ENCODE measurements at regions not wholly inside any gene's neighbourhood (a gene's known extent, or its start where the extent isn't known, plus 50 kb on each side); places are given as distances from the start of the nearest gene placed in this dataset.

DNA sequence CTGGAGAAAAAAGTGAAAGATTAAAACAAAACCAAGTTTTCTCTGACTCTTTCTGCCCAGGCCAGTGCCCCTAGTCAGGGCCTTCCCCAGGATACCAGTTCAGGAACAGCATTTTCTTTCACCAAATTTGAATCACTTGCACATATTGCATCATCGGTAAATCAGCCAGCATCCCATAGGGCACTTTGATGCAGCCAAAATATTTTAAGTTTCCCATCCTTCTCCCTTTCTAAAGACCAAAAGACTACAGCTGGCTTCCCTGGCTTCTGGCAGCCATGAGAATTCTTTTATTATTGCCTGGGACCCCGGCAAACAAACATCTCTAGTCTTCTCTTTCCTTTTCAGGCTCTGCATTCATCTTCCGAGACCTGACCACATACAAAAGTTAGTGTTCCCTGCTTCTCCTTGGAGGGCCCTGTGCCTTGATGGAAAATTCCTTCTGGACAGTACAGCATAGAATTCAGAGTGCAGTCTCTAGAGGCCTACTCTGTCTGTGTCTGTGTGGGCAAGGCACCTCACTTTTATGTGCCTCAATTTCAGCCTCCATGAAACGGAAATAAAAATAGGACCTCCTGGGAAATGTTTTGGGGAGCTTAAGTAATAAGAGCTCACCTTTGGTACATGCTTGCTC is 348.0 kb downstream of the VPS13C start:
- WGBS (ENCODE audit: insufficient coverage, insufficient read length), result no CpG with 5 or more reads among the region's 4 CpGs
- H3K36me3 ChIP-seq (ENCODE audit: control insufficient read depth, insufficient read depth, low read length), result no peaks in the 10 kb centered on the region
- H3K9me3 ChIP-seq (ENCODE audit: control insufficient read depth, insufficient read depth, low read length), result no peaks in the 10 kb centered on the region
- H3K4me1 ChIP-seq (ENCODE audit: control insufficient read depth, insufficient read depth, low read length), result no peaks in the 10 kb centered on the region
- H3K4me3 ChIP-seq (ENCODE audit: low read length), result no peak overlapping the region
- no peak overlapping the region for H3K27ac ChIP-seq (ENCODE audit: low read length)
- H3K27me3 ChIP-seq (ENCODE audit: control insufficient read depth, insufficient read depth, low read length), result no peaks in the 10 kb centered on the region
- no peak for DNase-seq (ENCODE audit: low read depth, low spot score)

DNA sequence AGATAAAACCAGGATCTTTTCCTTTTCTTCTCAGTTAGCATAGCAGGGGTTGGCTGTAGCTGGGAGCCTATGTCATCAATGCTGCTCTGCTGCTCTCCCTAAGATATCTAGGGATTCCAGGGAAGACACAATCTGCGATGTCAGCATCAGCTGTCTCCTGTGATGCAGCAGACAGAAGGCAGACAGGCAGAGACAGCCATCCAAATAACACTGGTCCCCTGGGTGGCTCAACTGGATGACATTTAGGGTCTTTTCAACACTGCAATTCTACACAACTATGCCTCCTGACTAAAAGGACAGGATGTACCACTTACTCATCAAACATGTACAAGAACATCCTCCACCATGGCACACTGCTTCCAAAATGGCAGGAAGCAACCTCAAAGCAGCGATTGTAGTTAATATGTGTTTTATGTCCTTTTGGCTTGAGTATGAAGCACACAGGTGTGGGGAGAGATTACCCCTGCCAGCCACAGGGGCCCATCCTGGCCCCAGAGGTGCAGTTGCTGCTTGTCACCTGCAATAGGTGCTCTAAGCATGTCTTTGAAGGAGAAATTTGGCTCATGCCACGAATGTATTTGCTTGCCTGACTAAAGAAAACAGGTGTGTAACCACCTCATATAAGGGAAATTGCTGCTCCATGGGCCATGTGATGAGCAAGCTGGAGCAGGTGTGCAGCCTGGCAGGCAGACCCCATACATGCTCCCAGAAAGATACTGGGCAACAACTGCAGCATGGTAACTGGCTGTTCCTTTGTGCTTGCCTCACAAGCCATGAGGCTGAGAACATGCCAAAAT is 357.8 kb downstream of the VPS13C start:
- H3K27ac ChIP-seq (ENCODE audit: low read length), result no peak overlapping the region
- no peak for DNase-seq (ENCODE audit: low read depth, low spot score)
- no peaks in the 10 kb centered on the region for H3K36me3 ChIP-seq (ENCODE audit: control insufficient read depth, insufficient read depth, low read length)
- H3K27me3 ChIP-seq (ENCODE audit: control insufficient read depth, insufficient read depth, low read length), result no peaks in the 10 kb centered on the region
- H3K9me3 ChIP-seq (ENCODE audit: control insufficient read depth, insufficient read depth, low read length), result no peaks in the 10 kb centered on the region
- no CpG with 5 or more reads among the region's 3 CpGs for WGBS (ENCODE audit: insufficient coverage, insufficient read length)
- H3K4me1 ChIP-seq (ENCODE audit: control insufficient read depth, insufficient read depth, low read length), result 0 out of 2 replicates have a peak, but pooled peaks cover 1% of the 10 kb centered on the region
- H3K4me3 ChIP-seq (ENCODE audit: low read length), result no peak overlapping the region

DNA sequence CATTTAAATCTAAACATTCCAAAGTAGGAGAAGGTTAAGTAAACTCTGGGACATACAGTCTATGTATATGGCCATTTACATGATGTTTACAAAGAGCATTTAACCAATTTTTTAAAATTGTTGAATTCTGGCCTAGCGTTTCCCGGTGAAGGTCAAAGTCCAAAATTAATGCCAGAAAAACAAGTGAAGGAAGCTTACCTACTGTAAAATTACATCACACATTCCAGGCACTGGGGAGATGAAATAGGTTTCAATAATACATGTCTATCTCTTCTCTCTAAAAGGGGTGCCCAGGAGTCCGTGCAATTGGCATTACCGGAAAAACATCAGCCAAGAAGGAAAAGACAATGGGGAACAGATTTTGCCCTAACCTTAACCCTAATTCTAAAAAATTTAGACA is 358.8 kb downstream of the VPS13C start:
- no peak overlapping the region for H3K27ac ChIP-seq (ENCODE audit: low read length)
- 0 out of 2 replicates have a peak, but pooled peaks cover 1% of the 10 kb centered on the region for H3K4me1 ChIP-seq (ENCODE audit: control insufficient read depth, insufficient read depth, low read length)
- no peak for DNase-seq (ENCODE audit: low read depth, low spot score)
- H3K4me3 ChIP-seq (ENCODE audit: low read length), result no peak overlapping the region
- H3K36me3 ChIP-seq (ENCODE audit: control insufficient read depth, insufficient read depth, low read length), result no peaks in the 10 kb centered on the region
- no CpG with 5 or more reads among the region's 4 CpGs for WGBS (ENCODE audit: insufficient coverage, insufficient read length)
- no peaks in the 10 kb centered on the region for H3K9me3 ChIP-seq (ENCODE audit: control insufficient read depth, insufficient read depth, low read length)
- no peaks in the 10 kb centered on the region for H3K27me3 ChIP-seq (ENCODE audit: control insufficient read depth, insufficient read depth, low read length)

DNA sequence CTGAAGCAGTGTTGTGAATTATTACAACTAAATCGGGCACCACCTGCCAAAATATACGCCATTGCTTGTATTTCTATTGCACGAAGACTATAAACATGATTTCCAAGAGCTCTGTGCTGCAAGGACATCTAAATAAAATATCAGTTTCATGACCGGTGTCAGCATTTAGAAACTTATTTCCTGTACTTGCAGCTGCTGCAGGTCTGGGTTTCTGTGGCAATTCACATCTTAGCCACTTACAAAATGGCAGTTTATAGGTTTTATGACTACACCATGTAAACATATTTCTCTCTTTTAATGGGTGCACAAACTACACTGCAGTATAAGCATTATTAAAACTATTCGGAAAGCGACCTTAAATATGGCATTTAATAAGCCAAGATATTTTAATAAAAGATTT is 359.4 kb downstream of the VPS13C start:
- no peaks in the 10 kb centered on the region for H3K36me3 ChIP-seq (ENCODE audit: control insufficient read depth, insufficient read depth, low read length)
- H3K4me3 ChIP-seq (ENCODE audit: low read length), result no peak overlapping the region
- H3K4me1 ChIP-seq (ENCODE audit: control insufficient read depth, insufficient read depth, low read length), result 0 out of 2 replicates have a peak, but pooled peaks cover 1% of the 10 kb centered on the region
- no peak for DNase-seq (ENCODE audit: low read depth, low spot score)
- H3K27me3 ChIP-seq (ENCODE audit: control insufficient read depth, insufficient read depth, low read length), result no peaks in the 10 kb centered on the region
- no CpG with 5 or more reads among the region's 6 CpGs for WGBS (ENCODE audit: insufficient coverage, insufficient read length)
- no peaks in the 10 kb centered on the region for H3K9me3 ChIP-seq (ENCODE audit: control insufficient read depth, insufficient read depth, low read length)
- H3K27ac ChIP-seq (ENCODE audit: low read length), result no peak overlapping the region

DNA sequence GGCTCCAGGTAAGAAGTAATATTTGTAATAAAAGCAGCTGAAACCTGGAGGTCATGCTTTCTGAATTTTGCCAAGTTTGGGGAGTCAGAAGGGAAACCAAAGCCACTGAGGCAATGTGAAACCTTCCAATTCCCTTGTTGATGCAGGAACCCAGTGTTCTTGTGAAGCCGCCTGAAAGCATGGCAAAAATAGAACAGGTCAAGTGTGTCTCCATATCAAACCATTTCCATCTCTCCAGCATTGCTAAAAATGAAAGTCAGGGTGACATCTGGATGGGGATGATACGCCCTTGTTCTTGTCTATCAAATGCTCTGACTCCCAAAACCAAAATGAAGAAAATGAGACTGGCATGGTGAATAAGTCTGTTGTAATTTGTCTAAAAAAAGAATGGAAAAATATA is 362.5 kb downstream of the VPS13C start:
- no peak overlapping the region for H3K4me3 ChIP-seq (ENCODE audit: low read length)
- no peak for DNase-seq (ENCODE audit: low read depth, low spot score)
- H3K4me1 ChIP-seq (ENCODE audit: control insufficient read depth, insufficient read depth, low read length), result 0 out of 2 replicates have a peak, but pooled peaks cover 1% of the 10 kb centered on the region
- no peaks in the 10 kb centered on the region for H3K9me3 ChIP-seq (ENCODE audit: control insufficient read depth, insufficient read depth, low read length)
- no CpG with 5 or more reads among the region's 2 CpGs for WGBS (ENCODE audit: insufficient coverage, insufficient read length)
- H3K27me3 ChIP-seq (ENCODE audit: control insufficient read depth, insufficient read depth, low read length), result no peaks in the 10 kb centered on the region
- H3K36me3 ChIP-seq (ENCODE audit: control insufficient read depth, insufficient read depth, low read length), result no peaks in the 10 kb centered on the region
- H3K27ac ChIP-seq (ENCODE audit: low read length), result no peak overlapping the region

DNA sequence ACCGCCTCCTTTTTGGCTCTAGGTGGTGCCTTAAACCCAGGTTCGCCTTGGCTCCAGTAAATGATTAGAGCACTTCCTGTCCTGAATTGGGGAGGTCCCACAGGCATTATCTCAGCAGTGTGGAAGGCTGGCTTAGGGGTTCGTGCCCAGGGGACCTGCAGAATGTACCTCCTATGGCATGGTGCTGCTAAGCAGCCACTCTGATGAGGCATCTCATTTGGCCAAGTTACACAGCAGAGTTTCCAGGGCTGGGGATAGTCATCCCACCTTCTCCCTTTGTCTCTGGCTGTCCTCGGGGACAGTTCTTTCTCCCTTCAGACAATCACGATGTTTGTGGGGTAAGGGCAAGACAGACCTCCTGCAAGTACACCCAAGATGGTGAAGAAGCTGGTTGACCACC is 371.2 kb downstream of the VPS13C start:
- Histone ChIP-seq H3K4me1 (ENCODE audit: control insufficient read depth, insufficient read depth, low read length) (no peaks in the 10 kb centered on the region), H3K4me3 (ENCODE audit: low read length) (no peak overlapping the region), H3K9me3 (ENCODE audit: control insufficient read depth, insufficient read depth, low read length) (no peaks in the 10 kb centered on the region), H3K36me3 (ENCODE audit: control insufficient read depth, insufficient read depth, low read length) (no peaks in the 10 kb centered on the region), H3K27me3 (ENCODE audit: control insufficient read depth, insufficient read depth, low read length) (no peaks in the 10 kb centered on the region), H3K27ac (ENCODE audit: low read length) (no peak overlapping the region)
- no CpG with 5 or more reads among the region's 5 CpGs for WGBS (ENCODE audit: insufficient coverage, insufficient read length)
- DNase-seq (ENCODE audit: low read depth, low spot score), result no peak

DNA sequence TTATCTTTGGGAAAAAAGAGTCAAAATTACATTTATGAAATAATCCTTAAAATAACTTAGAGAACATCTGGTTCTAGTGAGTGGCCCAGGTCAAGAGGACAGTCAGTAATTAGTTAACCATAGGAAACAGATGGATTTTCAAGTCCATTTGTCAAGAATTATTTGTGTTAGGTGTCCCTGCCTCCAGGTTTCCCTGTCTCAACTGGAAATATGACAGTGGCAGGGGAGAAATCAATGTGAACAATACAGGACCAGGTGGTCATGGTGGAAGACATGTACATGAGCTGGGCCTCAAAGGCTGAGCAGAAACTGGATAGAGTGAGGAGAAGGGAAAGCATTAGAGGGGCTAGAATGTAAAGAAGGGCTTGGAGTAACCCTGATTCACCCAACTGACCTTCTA is 372.6 kb downstream of the VPS13C start:
- H3K4me1 ChIP-seq (ENCODE audit: control insufficient read depth, insufficient read depth, low read length), result no peaks in the 10 kb centered on the region
- no peak for DNase-seq (ENCODE audit: low read depth, low spot score)
- H3K9me3 ChIP-seq (ENCODE audit: control insufficient read depth, insufficient read depth, low read length), result no peaks in the 10 kb centered on the region
- H3K36me3 ChIP-seq (ENCODE audit: control insufficient read depth, insufficient read depth, low read length), result no peaks in the 10 kb centered on the region
- H3K27ac ChIP-seq (ENCODE audit: low read length), result no peak overlapping the region
- no peaks in the 10 kb centered on the region for H3K27me3 ChIP-seq (ENCODE audit: control insufficient read depth, insufficient read depth, low read length)
- H3K4me3 ChIP-seq (ENCODE audit: low read length), result no peak overlapping the region

DNA sequence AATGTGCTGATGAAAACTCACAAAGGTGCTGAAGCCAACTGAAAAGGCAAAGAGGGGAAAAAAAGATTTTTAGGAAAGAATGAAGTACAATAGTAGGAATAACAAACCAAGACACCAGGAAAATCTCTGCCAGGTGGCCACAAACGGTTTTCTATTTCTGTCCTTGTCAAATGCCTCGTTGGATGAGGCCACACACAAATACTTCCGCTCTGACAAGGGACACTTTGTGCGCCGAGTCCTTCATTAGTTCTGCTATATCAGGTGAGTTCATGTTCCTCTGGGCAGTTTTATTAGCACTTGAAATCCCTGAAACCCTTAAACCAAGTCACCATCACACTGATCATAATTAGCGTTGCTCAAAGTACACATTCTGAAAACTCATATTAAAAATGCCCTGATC is 373.1 kb downstream of the VPS13C start:
- Histone ChIP-seq H3K27ac (ENCODE audit: low read length) (no peak overlapping the region), H3K27me3 (ENCODE audit: control insufficient read depth, insufficient read depth, low read length) (no peaks in the 10 kb centered on the region), H3K4me3 (ENCODE audit: low read length) (no peak overlapping the region), H3K4me1 (ENCODE audit: control insufficient read depth, insufficient read depth, low read length) (no peaks in the 10 kb centered on the region), H3K36me3 (ENCODE audit: control insufficient read depth, insufficient read depth, low read length) (no peaks in the 10 kb centered on the region), H3K9me3 (ENCODE audit: control insufficient read depth, insufficient read depth, low read length) (no peaks in the 10 kb centered on the region)
- WGBS (ENCODE audit: insufficient coverage, insufficient read length), result no CpG with 5 or more reads among the region's 6 CpGs
- no peak for DNase-seq (ENCODE audit: low read depth, low spot score)

DNA sequence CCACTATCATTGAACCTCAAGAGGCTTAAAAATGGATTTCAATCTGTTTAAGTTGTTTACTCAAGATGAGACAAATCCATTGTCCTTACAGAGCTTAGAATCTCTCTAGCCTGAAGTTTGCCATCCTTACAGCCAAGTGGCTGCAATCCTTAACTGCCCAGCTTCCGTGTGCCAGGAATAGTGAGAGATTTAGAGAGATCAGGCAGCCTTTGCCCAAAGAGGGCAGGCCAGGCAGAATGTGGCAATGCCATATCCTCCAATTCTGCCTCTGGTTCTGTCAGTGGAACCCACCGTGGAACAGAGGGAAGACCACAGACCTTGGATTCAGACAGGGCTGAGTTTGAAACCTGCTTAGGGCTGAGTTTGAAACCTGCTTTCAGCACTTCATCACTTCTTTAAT is 374.3 kb downstream of the VPS13C start:
- WGBS (ENCODE audit: insufficient coverage, insufficient read length), result no CpG with 5 or more reads among the region's 2 CpGs
- DNase-seq (ENCODE audit: low read depth, low spot score), result no peak
- Histone ChIP-seq H3K27me3 (ENCODE audit: control insufficient read depth, insufficient read depth, low read length) (no peaks in the 10 kb centered on the region), H3K4me3 (ENCODE audit: low read length) (no peak overlapping the region), H3K4me1 (ENCODE audit: control insufficient read depth, insufficient read depth, low read length) (peaks cover 3% of the 10 kb centered on the region; the same call in 1 of the 2 replicates), H3K9me3 (ENCODE audit: control insufficient read depth, insufficient read depth, low read length) (no peaks in the 10 kb centered on the region), H3K36me3 (ENCODE audit: control insufficient read depth, insufficient read depth, low read length) (no peaks in the 10 kb centered on the region), H3K27ac (ENCODE audit: low read length) (no peak overlapping the region)

DNA sequence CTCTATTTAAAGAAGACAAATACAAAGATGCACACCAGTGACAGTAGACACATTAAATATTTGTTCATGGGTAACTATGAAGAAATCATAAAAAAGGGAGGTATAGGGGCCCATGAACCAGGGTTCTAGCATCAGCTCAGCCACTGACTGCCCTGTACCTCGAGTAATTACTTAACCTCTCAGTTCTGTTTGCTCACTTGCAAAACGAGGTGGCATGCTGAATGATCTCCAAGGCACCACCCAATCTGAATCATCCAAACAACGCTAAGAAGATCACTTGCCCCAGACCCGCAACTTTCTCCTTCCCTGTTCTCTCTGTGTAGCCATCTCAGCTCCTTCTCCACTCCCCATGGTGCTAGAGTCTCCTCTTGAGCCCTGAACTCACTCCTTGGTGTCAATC is 374.7 kb downstream of the VPS13C start:
- Histone ChIP-seq H3K4me1 (ENCODE audit: control insufficient read depth, insufficient read depth, low read length) (peaks cover 3% of the 10 kb centered on the region; the same call in 1 of the 2 replicates), H3K36me3 (ENCODE audit: control insufficient read depth, insufficient read depth, low read length) (no peaks in the 10 kb centered on the region), H3K9me3 (ENCODE audit: control insufficient read depth, insufficient read depth, low read length) (no peaks in the 10 kb centered on the region), H3K27ac (ENCODE audit: low read length) (no peak overlapping the region), H3K27me3 (ENCODE audit: control insufficient read depth, insufficient read depth, low read length) (no peaks in the 10 kb centered on the region), H3K4me3 (ENCODE audit: low read length) (no peak overlapping the region)
- no peak for DNase-seq (ENCODE audit: low read depth, low spot score)
- no CpG with 5 or more reads among the region's 4 CpGs for WGBS (ENCODE audit: insufficient coverage, insufficient read length)

Measured in iPS DF 6.9 (cell line).